ENCODE measurements at regions not wholly inside any gene's neighbourhood (a gene's known extent, or its start where the extent isn't known, plus 50 kb on each side); places are given as distances from the start of the nearest gene placed in this dataset.

DNA sequence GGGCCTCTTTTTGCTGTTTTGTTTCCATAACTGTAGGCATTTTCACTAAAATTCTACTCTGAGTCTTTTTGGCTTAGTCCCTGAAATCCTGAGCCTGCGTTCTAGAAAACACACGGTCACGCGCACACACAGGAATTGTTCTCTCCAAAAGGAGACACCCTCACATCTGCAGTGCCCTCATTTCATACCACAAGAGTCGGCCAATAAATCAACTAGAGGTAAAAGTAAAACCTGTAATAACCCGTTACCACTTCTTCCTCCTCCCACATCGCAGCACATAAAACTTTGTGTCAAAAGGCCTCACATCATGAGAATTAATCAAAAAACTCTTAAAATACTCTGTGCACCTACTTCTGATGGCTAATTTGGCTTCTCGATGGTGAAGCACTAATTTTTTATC, 133.3 kb upstream of the MGMT start:
- H3K4me3 ChIP-seq (ENCODE audit: low read depth, low read length) = no peak overlapping the region
- ChIA-PET POLR2A (no interaction called here), CTCF (no interaction called here)
- TF ChIP-seq, protein P1, sequence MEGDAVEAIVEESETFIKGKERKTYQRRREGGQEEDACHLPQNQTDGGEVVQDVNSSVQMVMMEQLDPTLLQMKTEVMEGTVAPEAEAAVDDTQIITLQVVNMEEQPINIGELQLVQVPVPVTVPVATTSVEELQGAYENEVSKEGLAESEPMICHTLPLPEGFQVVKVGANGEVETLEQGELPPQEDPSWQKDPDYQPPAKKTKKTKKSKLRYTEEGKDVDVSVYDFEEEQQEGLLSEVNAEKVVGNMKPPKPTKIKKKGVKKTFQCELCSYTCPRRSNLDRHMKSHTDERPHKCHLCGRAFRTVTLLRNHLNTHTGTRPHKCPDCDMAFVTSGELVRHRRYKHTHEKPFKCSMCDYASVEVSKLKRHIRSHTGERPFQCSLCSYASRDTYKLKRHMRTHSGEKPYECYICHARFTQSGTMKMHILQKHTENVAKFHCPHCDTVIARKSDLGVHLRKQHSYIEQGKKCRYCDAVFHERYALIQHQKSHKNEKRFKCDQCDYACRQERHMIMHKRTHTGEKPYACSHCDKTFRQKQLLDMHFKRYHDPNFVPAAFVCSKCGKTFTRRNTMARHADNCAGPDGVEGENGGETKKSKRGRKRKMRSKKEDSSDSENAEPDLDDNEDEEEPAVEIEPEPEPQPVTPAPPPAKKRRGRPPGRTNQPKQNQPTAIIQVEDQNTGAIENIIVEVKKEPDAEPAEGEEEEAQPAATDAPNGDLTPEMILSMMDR (IDR thresholded peaks at IDR 0.05; ENCODE audit: insufficient read depth, low read length, missing control alignments) = no peak
- DNase-seq (ENCODE audit: low read depth, low spot score) = no peak

GRCh38 chr10:129334266-129334665, 132.8 kb upstream of the MGMT start:
- no peak overlapping the region for H3K4me3 ChIP-seq (ENCODE audit: low read depth, low read length)
- ChIA-PET POLR2A (no interaction called here), CTCF (no interaction called here)
- no peak for DNase-seq (ENCODE audit: low read depth, low spot score)
- TF ChIP-seq, protein P1 (IDR thresholded peaks at IDR 0.05; ENCODE audit: insufficient read depth, low read length, missing control alignments) = no peak

GRCh38 chr10:129335396-129335795, 131.6 kb upstream of the MGMT start:
- TF ChIP-seq, protein P1 (IDR thresholded peaks at IDR 0.05; ENCODE audit: insufficient read depth, low read length, missing control alignments) = no peak
- CTCF ChIA-PET = no interaction called here
- POLR2A ChIA-PET = no interaction called here
- H3K4me3 ChIP-seq (ENCODE audit: low read depth, low read length) = no peak overlapping the region
- DNase-seq (ENCODE audit: low read depth, low spot score) = no peak

DNA sequence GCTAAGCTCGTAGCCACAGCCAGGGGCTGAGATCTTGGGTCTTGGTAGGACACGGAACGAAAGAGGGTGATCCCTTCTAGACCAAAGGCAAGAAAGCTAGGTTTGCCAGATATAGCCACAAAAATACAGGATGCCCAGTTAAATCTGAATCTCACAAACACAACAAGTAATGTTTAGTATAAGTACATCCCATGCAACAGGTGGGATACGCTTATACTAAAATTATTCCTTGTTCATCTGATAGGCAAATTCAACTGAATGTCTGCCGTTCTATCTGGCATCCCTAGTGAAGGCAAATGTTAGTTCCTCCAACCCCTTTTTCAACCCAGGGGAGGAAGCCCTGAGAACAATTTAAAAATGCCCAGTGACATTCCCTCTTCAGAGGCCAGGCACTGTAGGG, 131.1 kb upstream of the MGMT start:
- TF ChIP-seq, protein P1 (IDR thresholded peaks at IDR 0.05; ENCODE audit: insufficient read depth, low read length, missing control alignments) = no peak
- no peak for DNase-seq (ENCODE audit: low read depth, low spot score)
- ChIA-PET CTCF (no interaction called here), POLR2A (no interaction called here)
- H3K4me3 ChIP-seq (ENCODE audit: low read depth, low read length) = no peak overlapping the region

GRCh38 chr10:129339191-129339590, 127.8 kb upstream of the MGMT start:
- TF ChIP-seq, protein P1 (IDR thresholded peaks at IDR 0.05; ENCODE audit: insufficient read depth, low read length, missing control alignments) = no peak
- no peak for DNase-seq (ENCODE audit: low read depth, low spot score)
- ChIA-PET CTCF (no interaction called here), POLR2A (no interaction called here)
- H3K4me3 ChIP-seq (ENCODE audit: low read depth, low read length) = no peak overlapping the region

DNA sequence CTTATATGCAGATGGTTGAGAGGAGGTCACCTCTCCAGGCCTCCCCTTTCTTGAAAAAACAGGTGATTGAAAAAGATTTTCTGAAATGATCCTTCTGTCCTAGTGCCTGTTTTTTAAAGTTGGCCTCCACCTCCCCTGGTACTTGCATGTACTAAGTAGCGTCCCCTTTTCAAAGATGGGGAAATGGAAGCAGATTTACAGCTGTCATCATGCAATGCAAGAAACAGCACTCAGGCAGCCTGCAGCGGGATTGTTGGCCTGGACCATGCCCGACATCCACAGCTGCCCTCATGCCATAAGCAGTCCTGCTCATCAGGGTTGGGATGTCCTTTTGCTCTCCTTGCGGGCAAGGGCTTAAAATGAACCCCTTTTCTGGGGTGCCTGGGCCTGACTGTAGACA, 127.2 kb upstream of the MGMT start:
- DNase-seq (ENCODE audit: low read depth, low spot score) = no peak
- CTCF ChIA-PET = no interaction called here

More for the DNA sequence above, 127.2 kb upstream of the MGMT start:
- TF ChIP-seq, protein P1 (IDR thresholded peaks at IDR 0.05; ENCODE audit: insufficient read depth, low read length, missing control alignments) = no peak
- POLR2A ChIA-PET = no interaction called here
- no peak overlapping the region for H3K4me3 ChIP-seq (ENCODE audit: low read depth, low read length)
